Naive thymus-derived CD4-positive, alpha-beta T cell (primary cell): ENCODE measurements at regions not wholly inside any gene's neighbourhood (a gene's known extent, or its start where the extent isn't known, plus 50 kb on each side); places are given as distances from the start of the nearest gene placed in this dataset.

Source experiments
- ATAC-seq: fragments of 150-1000 bp; cut with Tn5 transposase; 2 replicates; pipeline ENCODE4 v1.10.0; 2021; ENCODE audit warnings: mild to moderate bottlenecking, moderate library complexity
- CTCF ChIA-PET: fragments of 350-600 bp; sonication (Branson Sonifier 250); formaldehyde crosslinking; loops from one replicate; lab custom pipeline; 2021; ENCODE audit warnings: antibody characterized with exemption; lab: Charles Lee
- POLR2A ChIA-PET: fragments of 350-600 bp; sonication (Branson Sonifier 250); formaldehyde crosslinking; loops from one replicate; lab custom pipeline; 2021; ENCODE audit warnings: antibody characterized with exemption, inconsistent platforms; lab: Charles Lee
- DNase-seq, 9 donors: peaks; one replicate each; pipeline versions ENCODE4 v3.0.0 to v3.0.0-alpha.2; 2020 to 2022; ENCODE audit warnings: mixed read lengths in 1 of 9
- H3K27ac ChIP-seq: one replicate; pipeline ENCODE4 v1.7.0; 2013; ENCODE audit warnings: mild to moderate bottlenecking, low read depth, low read length, moderate library complexity
- H3K27me3 ChIP-seq, 2 donors: one replicate each; pipeline ENCODE4 v1.7.0; 2013; ENCODE audit warnings: low read length in 2 of 2, mild to moderate bottlenecking in 2 of 2, moderate library complexity in 2 of 2; ENCODE audit not compliant: control insufficient read depth in 2 of 2, insufficient read depth in 2 of 2
- H3K36me3 ChIP-seq, 3 experiments: 1 replicate in 2 of 3; 2 replicates in 1 of 3; pipeline ENCODE4 v1.7.0; 2013; ENCODE audit warnings: low read length in 3 of 3, mild to moderate bottlenecking in 3 of 3, moderate library complexity in 1 of 3; ENCODE audit not compliant: insufficient read depth in 3 of 3, control insufficient read depth in 2 of 3
- H3K4me1 ChIP-seq, 2 donors: one replicate each; pipeline ENCODE4 v1.7.0; 2013; ENCODE audit warnings: low read length in 2 of 2, mild to moderate bottlenecking in 2 of 2, moderate library complexity in 1 of 2; ENCODE audit not compliant: control insufficient read depth in 2 of 2, insufficient read depth in 2 of 2
- H3K4me3 ChIP-seq: 2 replicates; pipeline ENCODE4 v1.7.0; 2013; ENCODE audit warnings: mild to moderate bottlenecking, low read length
- H3K9me3 ChIP-seq, 3 experiments: 1 replicate in 2 of 3; 2 replicates in 1 of 3; pipeline ENCODE4 v1.7.0; 2013; ENCODE audit warnings: low read length in 3 of 3; ENCODE audit not compliant: control insufficient read depth in 2 of 3
- H3K27ac Mint-ChIP-seq, 9 donors: one replicate each; pipeline ENCODE4 v1.8.0; 2020 to 2022; ENCODE audit warnings: mixed read lengths in 9 of 9, mild to moderate bottlenecking in 8 of 9, moderate library complexity in 5 of 9, inconsistent platforms in 2 of 9
- H3K27me3 Mint-ChIP-seq, 5 donors: one replicate each; pipeline ENCODE4 v1.8.0; 2021 to 2022; ENCODE audit warnings: mixed read lengths in 5 of 5, mild to moderate bottlenecking in 1 of 5
- H3K36me3 Mint-ChIP-seq, 5 donors: one replicate each; pipeline ENCODE4 v1.8.0; 2020 to 2022; ENCODE audit warnings: mixed read lengths in 5 of 5, mild to moderate bottlenecking in 3 of 5, inconsistent platforms in 1 of 5
- H3K4me1 Mint-ChIP-seq, 7 donors: one replicate each; pipeline ENCODE4 v1.8.0; 2020 to 2022; ENCODE audit warnings: mixed read lengths in 7 of 7, mild to moderate bottlenecking in 3 of 7, inconsistent platforms in 1 of 7
- H3K4me3 Mint-ChIP-seq, 10 donors: one replicate each; pipeline ENCODE4 v1.8.0; 2020 to 2022; ENCODE audit warnings: mild to moderate bottlenecking in 10 of 10, mixed read lengths in 10 of 10, moderate library complexity in 6 of 10, inconsistent platforms in 2 of 10
- H3K9me3 Mint-ChIP-seq, 11 donors: one replicate each; pipeline ENCODE4 v1.8.0; 2020 to 2022; ENCODE audit warnings: mixed read lengths in 11 of 11, mild to moderate bottlenecking in 4 of 11, inconsistent platforms in 1 of 11, moderate library complexity in 1 of 11
- intact Hi-C, 2 donors: fragments of 100-400 bp; cut with micrococcal nuclease; formaldehyde crosslinking; loops; one replicate each; pipeline ENCODE4 v1.15.1; 2023

DNA sequence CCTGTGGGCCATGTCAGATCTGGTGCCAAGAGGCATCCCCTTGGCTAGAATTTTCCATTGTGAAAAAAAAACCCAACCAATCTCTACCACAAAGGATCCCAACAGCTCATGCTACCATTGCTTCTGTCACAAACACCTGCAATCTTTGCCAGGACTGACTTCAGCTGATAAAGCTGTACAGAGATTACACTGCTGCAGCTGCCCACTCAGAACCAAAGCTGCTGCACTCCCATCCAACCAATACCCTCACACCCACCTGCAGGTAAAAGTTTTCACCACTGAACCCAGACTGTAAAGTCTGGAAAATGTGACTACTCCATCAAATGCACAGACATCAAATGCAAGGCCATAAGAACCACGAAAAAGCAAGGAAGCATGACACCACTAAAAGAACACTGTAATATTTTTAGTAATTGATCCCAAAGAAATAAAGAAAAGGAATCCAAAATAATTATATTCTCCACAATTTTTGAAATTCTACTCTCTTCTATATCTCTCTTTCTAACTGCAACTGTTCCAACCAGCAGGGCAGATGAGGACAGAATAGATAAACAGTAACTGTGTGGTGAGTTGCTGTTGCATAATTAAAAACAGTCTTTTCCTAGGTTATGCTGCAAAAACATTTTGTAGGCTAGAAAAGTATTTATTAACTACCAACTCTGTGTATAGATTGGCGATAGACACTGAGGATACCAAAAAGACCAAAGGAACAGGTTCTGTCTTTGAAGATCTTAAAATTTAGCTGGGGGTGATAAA lies 128.0 kb upstream of the MCHR2 start:
- Mint-ChIP-seq H3K4me3 (no peak overlapping the region), H3K27ac (no peak overlapping the region), H3K36me3 (no peaks in the 10 kb centered on the region), H3K27me3 (peaks cover 4 to 22% (median 18%) of the 10 kb centered on the region in 5 donors), H3K9me3 (peaks cover 0 to 4% (median 0%) of the 10 kb centered on the region in 11 donors), H3K4me1 (no peaks in the 10 kb centered on the region)
- Histone ChIP-seq H3K4me1 (no peaks in the 10 kb centered on the region), H3K27ac (no peak overlapping the region), H3K4me3 (no peak overlapping the region), H3K36me3 (no peaks in the 10 kb centered on the region), H3K9me3 (no peaks in the 10 kb centered on the region), H3K27me3 (no peaks in the 10 kb centered on the region)
- intact Hi-C loops, result no loop called here
- ATAC-seq, result no peak
- POLR2A ChIA-PET, result no interaction called here
- no peak for DNase-seq
- CTCF ChIA-PET, result no interaction called here

DNA sequence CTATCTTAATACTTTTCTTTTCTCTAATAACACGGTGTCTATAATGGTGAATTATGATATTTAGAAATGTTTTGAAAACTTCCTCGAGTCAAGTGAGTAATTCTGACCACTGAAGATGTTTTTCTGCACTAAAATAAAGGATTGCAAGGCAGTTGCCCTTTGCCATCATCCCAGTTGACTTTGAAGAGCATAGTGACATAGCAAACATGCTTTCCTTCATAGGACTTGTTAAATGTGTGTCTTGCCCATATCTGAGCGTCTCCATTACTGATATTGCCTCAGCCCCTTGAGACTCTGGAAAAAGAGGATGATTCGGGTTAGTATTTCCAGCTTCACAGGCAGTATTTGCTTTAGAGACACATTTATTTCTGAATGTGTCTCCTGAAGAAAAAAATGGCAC lies 125.2 kb upstream of the MCHR2 start:
- ChIA-PET CTCF (no interaction called here), POLR2A (no interaction called here)
- Histone ChIP-seq H3K27me3 (no peaks in the 10 kb centered on the region), H3K4me3 (no peak overlapping the region), H3K9me3 (no peaks in the 10 kb centered on the region), H3K36me3 (no peaks in the 10 kb centered on the region), H3K4me1 (no peaks in the 10 kb centered on the region), H3K27ac (no peak overlapping the region)
- Mint-ChIP-seq H3K27ac (no peak overlapping the region), H3K9me3 (no peaks in the 10 kb centered on the region), H3K27me3 (peaks cover 9 to 27% (median 16%) of the 10 kb centered on the region in 5 donors), H3K4me3 (no peak overlapping the region), H3K36me3 (no peaks in the 10 kb centered on the region), H3K4me1 (no peaks in the 10 kb centered on the region)
- ATAC-seq (no peak), DNase-seq (no peak)
- intact Hi-C loops, result loop anchor here (5.0 kb wide), 2 partner anchors 358 to 763 kb away; partner anchors contain the start of gene ASCC3 (in 1 of the 2)

DNA sequence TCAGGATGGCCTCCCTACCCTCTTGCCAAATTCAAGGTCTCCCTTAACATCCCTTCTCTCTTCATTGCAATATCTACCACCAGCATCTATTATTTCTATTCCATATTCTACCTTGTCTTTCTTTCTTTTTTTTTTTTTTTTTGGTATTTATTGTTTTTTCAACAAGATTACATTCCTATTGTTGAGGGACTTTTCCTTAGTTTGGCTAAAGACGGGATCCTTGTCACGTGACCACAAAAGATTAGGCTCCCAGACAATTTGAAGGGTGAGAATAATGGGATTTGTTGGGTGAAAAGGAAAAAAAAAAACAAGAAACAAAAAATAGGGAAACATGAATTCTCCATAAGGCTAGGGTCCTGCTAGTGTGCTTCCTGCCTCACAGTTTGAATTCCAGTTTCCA lies 124.3 kb upstream of the MCHR2 start:
- H3K4me3 Mint-ChIP-seq, result no peak overlapping the region
- CTCF ChIA-PET, result no interaction called here
- Histone ChIP-seq H3K36me3 (no peaks in the 10 kb centered on the region), H3K27me3 (no peaks in the 10 kb centered on the region), H3K4me1 (no peaks in the 10 kb centered on the region), H3K27ac (no peak overlapping the region), H3K4me3 (no peak overlapping the region), H3K9me3 (no peaks in the 10 kb centered on the region)
- DNase-seq (no peak), ATAC-seq (no peak)
- no peak overlapping the region for H3K27ac Mint-ChIP-seq
- no peaks in the 10 kb centered on the region for H3K36me3 Mint-ChIP-seq
- intact Hi-C loops, result loop anchor here (5.0 kb wide), 2 partner anchors 359 to 764 kb away; partner anchors contain the start of gene ASCC3 (in 1 of the 2)
- no peaks in the 10 kb centered on the region for H3K9me3 Mint-ChIP-seq
- H3K27me3 Mint-ChIP-seq, result peaks cover 3 to 25% (median 12%) of the 10 kb centered on the region in 5 donors
- POLR2A ChIA-PET, result no interaction called here
- no peaks in the 10 kb centered on the region for H3K4me1 Mint-ChIP-seq

DNA sequence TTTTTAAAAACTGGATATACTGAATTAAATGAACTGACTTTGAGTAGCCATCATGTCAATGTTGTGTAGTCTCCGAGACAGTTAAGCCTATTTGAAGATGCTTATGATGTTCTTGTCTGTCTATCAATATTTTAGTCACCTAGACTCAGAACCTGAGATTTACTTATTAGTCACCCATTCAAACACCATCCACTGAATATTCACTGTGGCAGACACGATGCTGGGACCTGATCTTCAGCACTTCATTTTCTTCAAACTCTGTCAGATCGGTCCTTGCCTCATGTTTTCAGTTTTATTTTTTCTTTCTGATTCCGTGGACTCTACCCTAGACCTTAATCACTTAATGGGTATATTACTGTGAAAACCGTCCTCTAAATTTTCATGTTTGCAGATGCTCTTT lies 123.7 kb upstream of the MCHR2 start:
- no peaks in the 10 kb centered on the region for H3K27me3 ChIP-seq
- H3K27me3 Mint-ChIP-seq, result peaks cover 0 to 23% (median 12%) of the 10 kb centered on the region in 5 donors
- ATAC-seq (no peak), DNase-seq (no peak)
- H3K4me3 ChIP-seq, result no peak overlapping the region
- H3K27ac Mint-ChIP-seq, result no peak overlapping the region
- H3K9me3 Mint-ChIP-seq, result no peaks in the 10 kb centered on the region
- no peaks in the 10 kb centered on the region for H3K36me3 Mint-ChIP-seq
- H3K4me1 Mint-ChIP-seq, result no peaks in the 10 kb centered on the region
- CTCF ChIA-PET, result no interaction called here
- H3K9me3 ChIP-seq, result no peaks in the 10 kb centered on the region
- POLR2A ChIA-PET, result no interaction called here
- H3K4me3 Mint-ChIP-seq, result no peak overlapping the region
- no peaks in the 10 kb centered on the region for H3K36me3 ChIP-seq
- no peak overlapping the region for H3K27ac ChIP-seq
- intact Hi-C loops, result loop anchor here (2.0 to 5.0 kb wide), 3 partner anchors 360 to 765 kb away; partner anchors contain the start of gene ASCC3 (in 1 of the 2)
- H3K4me1 ChIP-seq, result no peaks in the 10 kb centered on the region

DNA sequence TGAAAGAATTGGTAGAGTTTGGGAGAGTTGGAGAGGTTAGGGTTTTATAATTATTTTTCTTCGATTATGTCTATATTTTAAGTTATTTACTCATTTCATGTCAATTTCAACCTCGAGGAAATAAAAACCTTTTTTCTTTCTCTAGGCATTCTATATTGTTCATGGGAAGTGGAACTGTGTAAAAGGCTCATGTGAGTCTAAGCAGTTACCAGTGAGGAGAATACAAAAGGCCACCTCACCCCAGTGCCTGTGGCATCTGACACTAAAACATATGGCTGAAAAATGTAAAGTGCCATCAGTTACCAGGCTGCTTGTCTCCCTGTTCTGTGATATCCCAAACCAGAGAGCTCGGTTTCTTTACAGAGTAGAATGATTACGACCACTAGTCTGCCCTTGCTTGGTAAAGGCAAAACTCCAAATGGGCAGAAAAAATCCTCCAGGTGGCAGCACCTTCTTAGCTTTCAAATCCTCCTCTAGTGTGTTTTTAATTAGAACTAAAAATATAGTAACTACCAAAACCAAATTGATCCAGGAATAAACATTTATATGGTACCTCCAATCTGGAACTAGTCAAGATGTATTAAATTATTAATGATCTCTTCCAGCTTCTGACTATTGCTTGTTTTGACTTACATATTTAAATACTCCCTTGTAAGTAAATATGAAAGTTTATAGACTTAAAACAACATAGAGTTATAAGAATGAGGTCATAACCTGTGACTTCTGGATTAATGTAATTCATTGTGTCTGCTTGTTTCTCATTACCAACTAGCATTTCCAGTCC lies 122.6 kb upstream of the MCHR2 start:
- intact Hi-C loops, result loop anchor here (1.0 to 5.0 kb wide), 6 partner anchors 361 to 766 kb away; partner anchors contain the start of gene ASCC3 (in 1 of the 2)
- CTCF ChIA-PET, result no interaction called here

DNA sequence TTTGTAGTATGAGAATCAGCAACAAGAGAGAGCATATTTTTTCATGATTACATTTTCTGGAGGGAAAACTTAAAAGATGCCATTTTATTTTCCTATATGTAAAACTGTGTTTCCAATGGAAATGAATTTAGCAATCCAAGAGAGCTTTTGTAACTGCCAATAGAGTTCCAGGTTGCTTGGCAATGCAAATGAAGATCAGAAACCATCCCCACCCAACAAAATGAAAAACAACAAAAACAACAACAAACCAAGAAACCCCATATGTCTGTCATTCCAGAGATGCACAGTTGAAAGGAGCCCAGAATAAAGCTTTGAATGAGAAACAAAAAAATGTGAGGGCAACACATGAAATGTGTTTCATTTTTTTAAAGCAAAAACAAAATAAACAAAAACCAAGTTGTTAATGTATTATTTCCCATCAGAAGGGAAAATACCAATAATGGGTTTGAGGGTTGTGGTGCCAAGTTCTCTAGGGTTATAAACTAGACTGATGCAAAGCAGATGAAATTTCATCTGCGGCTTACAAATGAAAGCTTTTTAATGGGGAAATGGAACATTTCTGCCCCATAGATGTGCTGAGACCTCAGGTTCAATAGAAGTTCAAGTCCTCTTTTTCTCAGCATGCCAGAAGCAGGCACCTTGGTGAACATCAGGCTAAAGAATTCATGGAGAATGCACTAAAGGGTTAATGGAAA lies 121.5 kb upstream of the MCHR2 start:
- Histone ChIP-seq H3K9me3 (no peaks in the 10 kb centered on the region), H3K36me3 (no peaks in the 10 kb centered on the region), H3K4me3 (no peak overlapping the region), H3K27ac (no peak overlapping the region), H3K27me3 (no peaks in the 10 kb centered on the region), H3K4me1 (no peaks in the 10 kb centered on the region)
- Mint-ChIP-seq H3K9me3 (no peaks in the 10 kb centered on the region), H3K36me3 (no peaks in the 10 kb centered on the region), H3K4me1 (no peaks in the 10 kb centered on the region), H3K27ac (no peak overlapping the region), H3K27me3 (peaks cover under 1 to 23% (median 13%) of the 10 kb centered on the region in 5 donors), H3K4me3 (no peak overlapping the region)
- ATAC-seq (no peak), DNase-seq (no peak)
- intact Hi-C loops, result loop anchor here (1.0 to 5.0 kb wide), 6 partner anchors 362 to 767 kb away; partner anchors contain the start of gene ASCC3 (in 1 of the 2)
- ChIA-PET POLR2A (no interaction called here), CTCF (no interaction called here)

More for the DNA sequence above, 122.6 kb upstream of the MCHR2 start:
- no peaks in the 10 kb centered on the region for H3K4me1 ChIP-seq
- H3K9me3 Mint-ChIP-seq, result no peaks in the 10 kb centered on the region
- H3K27me3 Mint-ChIP-seq, result peaks cover 0 to 23% (median 12%) of the 10 kb centered on the region in 5 donors
- H3K9me3 ChIP-seq, result no peaks in the 10 kb centered on the region
- no peaks in the 10 kb centered on the region for H3K4me1 Mint-ChIP-seq
- no peak overlapping the region for H3K27ac Mint-ChIP-seq
- H3K4me3 Mint-ChIP-seq, result no peak overlapping the region
- POLR2A ChIA-PET, result no interaction called here
- no peak for ATAC-seq
- H3K27me3 ChIP-seq, result no peaks in the 10 kb centered on the region
- no peak overlapping the region for H3K27ac ChIP-seq
- no peaks in the 10 kb centered on the region for H3K36me3 ChIP-seq
- DNase-seq, result no peak
- no peaks in the 10 kb centered on the region for H3K36me3 Mint-ChIP-seq
- no peak overlapping the region for H3K4me3 ChIP-seq
